IgD-negative memory B cell (primary cell): ENCODE measurements at regions not wholly inside any gene's neighbourhood (a gene's known extent, or its start where the extent isn't known, plus 50 kb on each side); places are given as distances from the start of the nearest gene placed in this dataset.
A peak's percentile ranks its signal among the peaks of the same experiment; 100 is the strongest.
"Not testable (repeated sequence)": the region's sequence is repeated elsewhere in the genome, so short reads cannot be mapped to it uniquely, and the experiment has no call there.

ENCODE experiments used
- H3K27ac Mint-ChIP-seq, 3 donors: one replicate each; pipeline ENCODE4 v1.8.0; 2020 to 2022; ENCODE audit warnings: mild to moderate bottlenecking in 3 of 3, mixed read lengths in 3 of 3, moderate library complexity in 1 of 3
- H3K27me3 Mint-ChIP-seq: one replicate; pipeline ENCODE4 v1.8.0; 2021; ENCODE audit warnings: mixed read lengths
- H3K36me3 Mint-ChIP-seq: one replicate; pipeline ENCODE4 v1.8.0; 2020; ENCODE audit warnings: mild to moderate bottlenecking, mixed read lengths
- H3K4me1 Mint-ChIP-seq, 3 donors: one replicate each; pipeline ENCODE4 v1.8.0; 2020 to 2022; ENCODE audit warnings: mixed read lengths in 3 of 3, mild to moderate bottlenecking in 1 of 3
- H3K4me3 Mint-ChIP-seq, 4 donors: one replicate each; pipeline ENCODE4 v1.8.0; 2020 to 2022; ENCODE audit warnings: mild to moderate bottlenecking in 4 of 4, mixed read lengths in 4 of 4, moderate library complexity in 3 of 4
- H3K9me3 Mint-ChIP-seq, 3 donors: one replicate each; pipeline ENCODE4 v1.8.0; 2020 to 2021; ENCODE audit warnings: mixed read lengths in 3 of 3, mild to moderate bottlenecking in 1 of 3

- peaks cover 0 to under 1% (median 0%) of the 10 kb centered on the region in 3 donors for H3K9me3 Mint-ChIP-seq
- no peak overlapping the region for H3K4me3 Mint-ChIP-seq
- H3K27me3 Mint-ChIP-seq: peaks cover 4% of the 10 kb centered on the region
- no peaks in the 10 kb centered on the region for H3K4me1 Mint-ChIP-seq
- H3K36me3 Mint-ChIP-seq: no peaks in the 10 kb centered on the region
- H3K27ac Mint-ChIP-seq: no peak overlapping the region
Observed at GRCh38 chr2:58336416-58336815, 95.3 kb upstream of the FANCL start.

GRCh38 chr2:58334414-58334813 lies 93.3 kb upstream of the FANCL start:
- Mint-ChIP-seq H3K4me3 (no peak overlapping the region), H3K27ac (no peak overlapping the region), H3K36me3 (no peaks in the 10 kb centered on the region), H3K27me3 (peaks cover 4% of the 10 kb centered on the region), H3K9me3 (no peaks in the 10 kb centered on the region), H3K4me1 (no peaks in the 10 kb centered on the region)

GRCh38 chr2:58325296-58325895 lies 84.3 kb upstream of the FANCL start:
- not testable (repeated sequence) for H3K9me3 Mint-ChIP-seq, H3K4me1 Mint-ChIP-seq, H3K27ac Mint-ChIP-seq, H3K27me3 Mint-ChIP-seq, H3K36me3 Mint-ChIP-seq
- H3K4me3 Mint-ChIP-seq: peak overlapping the region in 1 of 4 donors; percentile 17

- no peak overlapping the region for H3K27ac Mint-ChIP-seq
Observed at GRCh38 chr2:58319481-58319880, 78.4 kb upstream of the FANCL start.

GRCh38 chr2:58318949-58319348 lies 77.8 kb upstream of the FANCL start:
- H3K27ac Mint-ChIP-seq, H3K4me1 Mint-ChIP-seq, H3K4me3 Mint-ChIP-seq, H3K9me3 Mint-ChIP-seq, H3K36me3 Mint-ChIP-seq, H3K27me3 Mint-ChIP-seq: not testable (repeated sequence)

More at GRCh38 chr2:58319481-58319880, 78.4 kb upstream of the FANCL start:
- peaks cover 4% of the 10 kb centered on the region for H3K36me3 Mint-ChIP-seq
- no peak overlapping the region for H3K4me3 Mint-ChIP-seq
- no peaks in the 10 kb centered on the region for H3K9me3 Mint-ChIP-seq
- peaks cover 2% of the 10 kb centered on the region for H3K27me3 Mint-ChIP-seq
- H3K4me1 Mint-ChIP-seq: no peaks in the 10 kb centered on the region

- H3K9me3 Mint-ChIP-seq: no peaks in the 10 kb centered on the region
- H3K36me3 Mint-ChIP-seq: peaks cover 2% of the 10 kb centered on the region
- no peak overlapping the region for H3K4me3 Mint-ChIP-seq
- H3K4me1 Mint-ChIP-seq: no peaks in the 10 kb centered on the region
- no peaks in the 10 kb centered on the region for H3K27me3 Mint-ChIP-seq
- H3K27ac Mint-ChIP-seq: no peak overlapping the region
Observed at GRCh38 chr2:58313926-58314325, 72.8 kb upstream of the FANCL start.

GRCh38 chr2:58308435-58308834 lies 67.3 kb upstream of the FANCL start:
- H3K4me3 Mint-ChIP-seq: no peak overlapping the region

GRCh38 chr2:58304843-58305242 lies 63.7 kb upstream of the FANCL start:
- H3K27ac Mint-ChIP-seq: no peak overlapping the region
- H3K27me3 Mint-ChIP-seq: peaks cover 2% of the 10 kb centered on the region
- peaks cover 0 to 1% (median 0%) of the 10 kb centered on the region in 3 donors for H3K9me3 Mint-ChIP-seq
- H3K36me3 Mint-ChIP-seq: peaks cover 3% of the 10 kb centered on the region
- H3K4me1 Mint-ChIP-seq: no peaks in the 10 kb centered on the region
- H3K4me3 Mint-ChIP-seq: no peak overlapping the region

More at GRCh38 chr2:58308435-58308834, 67.3 kb upstream of the FANCL start:
- H3K4me1 Mint-ChIP-seq: no peaks in the 10 kb centered on the region
- H3K27ac Mint-ChIP-seq: no peak overlapping the region
- no peaks in the 10 kb centered on the region for H3K9me3 Mint-ChIP-seq
- no peaks in the 10 kb centered on the region for H3K27me3 Mint-ChIP-seq
- H3K36me3 Mint-ChIP-seq: peaks cover 3% of the 10 kb centered on the region

GRCh38 chr2:58299123-58299522 lies 58.0 kb upstream of the FANCL start:
- H3K36me3 Mint-ChIP-seq: peaks cover under 1% of the 10 kb centered on the region
- no peak overlapping the region for H3K27ac Mint-ChIP-seq
- H3K4me1 Mint-ChIP-seq: no peaks in the 10 kb centered on the region
- peaks cover 0 to 1% (median 0%) of the 10 kb centered on the region in 3 donors for H3K9me3 Mint-ChIP-seq
- no peak overlapping the region for H3K4me3 Mint-ChIP-seq
- H3K27me3 Mint-ChIP-seq: peaks cover 4% of the 10 kb centered on the region

- H3K9me3 Mint-ChIP-seq: no peaks in the 10 kb centered on the region
- H3K4me1 Mint-ChIP-seq: no peaks in the 10 kb centered on the region
- no peaks in the 10 kb centered on the region for H3K36me3 Mint-ChIP-seq
Observed at GRCh38 chr2:58293056-58293455, 51.9 kb upstream of the FANCL start.

GRCh38 chr2:58291726-58292438 lies 50.8 kb upstream of the FANCL start:
- no peaks in the 10 kb centered on the region for H3K4me1 Mint-ChIP-seq
- no peak overlapping the region for H3K4me3 Mint-ChIP-seq
- H3K36me3 Mint-ChIP-seq: no peaks in the 10 kb centered on the region
- H3K9me3 Mint-ChIP-seq: no peaks in the 10 kb centered on the region
- H3K27me3 Mint-ChIP-seq: no peaks in the 10 kb centered on the region
- no peak overlapping the region for H3K27ac Mint-ChIP-seq

More at GRCh38 chr2:58293056-58293455, 51.9 kb upstream of the FANCL start:
- H3K27me3 Mint-ChIP-seq: no peaks in the 10 kb centered on the region
- no peak overlapping the region for H3K4me3 Mint-ChIP-seq
- no peak overlapping the region for H3K27ac Mint-ChIP-seq
